Fibroblast of skin of right quadriceps (primary cell): ENCODE measurements at regions not wholly inside any gene's neighbourhood (a gene's known extent, or its start where the extent isn't known, plus 50 kb on each side); places are given as distances from the start of the nearest gene placed in this dataset.

Experiments used
- DNase-seq: peaks from one replicate; pipeline ENCODE4 v3.0.0-alpha.2; 2013

DNA sequence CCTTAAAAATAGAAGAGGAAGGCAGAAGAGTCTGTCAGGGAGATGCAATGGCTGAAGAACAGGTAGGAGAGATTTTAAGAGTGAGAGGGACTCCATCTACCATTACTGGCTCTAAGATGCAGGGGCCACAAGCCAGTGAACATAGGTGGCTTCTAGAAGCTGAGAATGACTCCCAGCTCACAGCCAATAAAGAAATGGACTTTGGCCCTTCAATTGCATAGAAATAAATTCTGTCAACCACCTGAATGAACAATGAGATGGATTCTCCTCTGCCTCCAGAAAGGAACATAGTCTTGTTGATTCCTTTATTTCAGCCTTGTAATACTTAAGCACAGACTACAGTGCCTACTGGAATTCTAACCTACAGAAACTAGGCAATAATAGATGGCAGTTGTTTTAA, 603.3 kb upstream of the NXPH2 start:
- no peak for DNase-seq

DNA sequence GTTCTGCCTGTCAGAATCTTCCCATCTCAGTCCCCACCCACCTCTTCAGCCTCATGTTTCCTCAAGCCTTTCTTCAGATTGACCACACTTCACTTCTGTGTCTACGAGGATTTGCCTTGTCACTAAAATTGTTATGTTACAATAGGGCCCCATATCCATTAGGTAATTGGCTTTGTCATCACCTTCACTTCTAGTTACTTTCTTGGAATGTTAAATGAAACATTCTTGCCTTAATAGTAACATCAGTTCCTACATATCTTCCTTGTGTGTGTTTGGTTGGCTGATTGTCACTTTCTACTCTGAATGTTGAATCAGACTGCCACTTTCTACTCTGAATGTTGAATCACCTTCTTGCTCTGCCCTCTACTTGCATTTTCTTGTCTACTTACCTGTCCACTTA, 599.9 kb upstream of the NXPH2 start:
- DNase-seq: no peak

DNA sequence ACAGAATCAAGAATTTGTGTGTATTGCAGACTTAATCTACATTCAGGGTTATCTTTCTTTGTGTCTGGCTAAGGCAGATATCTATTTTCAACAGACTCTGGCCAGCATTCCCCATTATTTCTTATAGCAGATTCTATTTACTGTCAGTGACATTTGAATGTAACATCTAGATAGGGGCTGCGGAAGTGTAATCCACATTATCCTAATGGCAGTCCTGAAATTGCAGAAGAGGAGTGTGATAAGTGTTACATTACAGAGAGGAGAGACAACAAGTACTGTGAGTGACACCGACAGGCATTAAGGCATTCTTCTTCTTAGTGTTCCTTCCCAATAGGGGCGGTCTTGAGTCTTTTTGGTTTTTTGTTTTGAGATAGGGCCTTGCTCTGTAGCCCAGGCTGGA, 598.2 kb upstream of the NXPH2 start:
- no peak for DNase-seq

DNA sequence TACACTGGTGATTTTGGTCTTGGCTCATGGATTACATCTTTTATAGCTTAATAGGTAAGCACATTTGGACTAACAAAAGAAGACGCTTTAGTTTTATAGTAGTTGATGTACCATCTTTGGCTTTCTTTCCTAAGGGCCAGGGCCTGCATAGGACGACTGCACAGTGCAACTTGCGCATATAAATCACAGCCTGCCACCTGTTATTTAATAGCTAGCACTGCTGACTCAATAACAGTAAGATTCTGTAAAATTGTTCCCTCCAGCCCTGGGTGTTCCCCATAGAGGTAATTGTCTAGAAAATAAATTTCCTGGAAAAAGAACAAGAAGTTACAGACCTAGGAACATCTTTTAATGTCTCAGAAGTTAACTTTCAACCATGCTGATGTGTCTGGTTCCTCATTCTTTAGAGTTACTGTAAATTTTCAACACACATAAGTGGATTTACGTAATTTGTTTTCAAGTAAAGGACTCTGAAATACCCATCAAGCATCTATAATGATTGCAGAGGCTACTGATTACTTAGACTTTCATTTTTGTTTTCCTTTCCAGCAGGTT, 594.2 kb upstream of the NXPH2 start:
- DNase-seq: no peak

DNA sequence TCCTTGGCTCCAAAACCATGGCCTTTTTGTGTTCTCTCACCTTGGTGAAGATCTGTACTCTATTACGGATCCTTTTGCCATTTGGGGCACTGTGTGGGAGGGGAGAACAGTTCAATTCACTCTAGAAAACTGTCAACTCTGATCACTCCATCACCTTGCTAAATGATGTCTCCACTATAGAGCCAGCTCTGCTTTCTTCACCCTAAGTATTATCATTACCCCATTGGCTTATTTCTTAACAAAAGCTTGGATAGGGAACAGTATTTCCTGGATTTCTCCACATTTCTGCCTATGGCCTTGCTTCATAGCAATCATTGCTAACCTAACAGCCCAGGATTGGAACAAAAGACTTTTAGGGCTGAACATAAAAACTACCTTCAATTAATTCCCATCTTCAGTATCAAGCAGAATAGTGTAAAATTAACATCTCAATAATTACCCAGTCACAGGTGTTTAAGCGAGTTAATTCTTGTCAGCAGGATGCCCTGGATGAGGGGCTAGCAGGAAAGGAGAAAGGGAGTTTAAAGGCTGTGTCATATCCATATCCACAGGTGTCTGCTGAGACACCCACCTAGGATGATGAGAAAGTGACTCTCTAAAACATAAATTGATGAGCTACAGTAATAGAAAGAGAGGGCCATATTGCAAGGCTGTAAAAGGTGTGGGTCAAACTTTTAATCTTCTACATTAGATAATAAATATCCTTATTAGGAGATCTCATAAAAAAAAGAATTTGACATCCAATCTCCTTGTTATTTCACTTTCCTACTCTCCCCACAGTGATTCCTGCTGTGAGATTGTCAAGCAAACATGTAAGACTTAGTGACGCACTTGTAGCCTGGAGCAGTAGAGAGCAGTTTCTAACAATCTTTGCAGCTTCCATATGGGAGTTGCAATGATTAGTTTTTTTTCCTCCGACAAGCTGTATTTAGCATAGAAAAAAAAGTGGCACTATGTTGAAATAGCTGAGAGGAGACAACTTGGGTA, 589.5 kb upstream of the NXPH2 start:
- no peak for DNase-seq

DNA sequence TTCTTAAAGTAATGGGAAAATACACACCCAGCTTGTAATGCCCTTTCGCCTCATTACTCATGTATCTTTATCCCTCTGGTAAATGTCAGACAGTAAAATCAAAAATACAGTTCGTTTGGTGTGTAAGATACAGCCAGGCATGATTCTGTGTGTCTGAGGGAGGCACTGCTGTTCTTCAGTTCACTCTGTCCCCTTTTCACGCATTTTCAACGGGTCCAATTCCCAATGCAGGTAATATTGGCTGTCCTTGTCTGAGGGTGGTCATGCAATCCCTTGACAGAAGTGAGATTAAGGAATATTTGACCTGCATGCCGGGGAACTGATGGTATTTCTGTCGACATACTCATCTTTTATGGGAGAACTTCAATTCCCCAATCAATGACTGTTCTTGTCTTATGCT, 587.2 kb upstream of the NXPH2 start:
- DNase-seq: no peak

DNA sequence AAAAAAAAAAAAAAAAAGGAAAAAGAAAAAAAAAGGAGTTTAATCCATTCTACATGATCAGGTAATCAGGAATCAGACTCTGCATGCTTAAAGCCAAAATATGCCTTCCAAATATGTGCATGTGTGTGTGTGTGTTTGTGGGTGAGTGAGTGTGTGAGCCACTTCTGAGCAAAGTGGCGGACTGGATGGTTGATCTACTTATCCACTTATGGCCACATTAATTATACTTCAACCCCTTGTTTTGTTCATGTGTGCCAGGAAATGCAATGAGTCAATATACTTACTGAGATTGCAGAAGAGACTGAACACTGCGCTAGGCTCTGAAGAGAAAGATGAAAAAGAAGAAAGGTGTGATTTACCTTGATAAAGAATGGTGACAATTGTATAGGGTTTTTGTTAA, 586.5 kb upstream of the NXPH2 start:
- DNase-seq: no peak

DNA sequence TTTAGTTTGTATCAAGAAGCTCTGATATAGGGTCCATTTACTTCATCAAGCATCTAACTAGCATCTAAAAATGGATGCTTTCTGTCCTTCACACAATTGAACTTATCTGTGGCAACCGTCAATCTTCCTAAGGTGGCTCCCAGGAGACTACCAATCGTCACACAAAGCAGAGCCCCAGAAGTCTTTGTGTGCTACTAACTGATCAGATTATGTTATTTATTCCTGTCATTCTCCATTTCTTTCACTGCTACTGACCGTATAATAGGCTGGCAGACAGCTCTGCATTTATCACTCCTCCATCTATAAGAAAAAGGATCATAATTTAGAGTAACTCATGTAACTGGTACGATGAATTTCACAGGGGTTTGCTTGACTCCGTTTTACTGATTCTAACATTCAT, 585.0 kb upstream of the NXPH2 start:
- DNase-seq: no peak

DNA sequence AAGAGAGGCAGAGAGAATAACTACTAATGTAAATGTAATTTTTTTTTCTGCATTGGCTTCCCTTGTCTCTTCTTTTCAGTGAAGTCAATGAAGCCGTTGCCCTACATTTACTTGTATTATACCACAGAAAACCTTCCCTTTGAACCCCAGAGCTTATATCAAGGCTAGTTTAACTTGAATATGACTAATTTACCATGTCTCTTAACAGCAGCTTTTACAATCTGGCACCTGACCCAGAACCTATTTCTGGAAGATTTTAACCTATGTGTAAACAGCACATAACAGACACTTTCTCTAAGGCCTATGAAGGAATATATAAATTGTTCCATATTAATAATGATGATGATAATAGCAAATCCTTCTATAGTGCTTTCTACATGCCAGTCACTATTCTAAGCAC, 580.5 kb upstream of the NXPH2 start:
- DNase-seq: no peak

DNA sequence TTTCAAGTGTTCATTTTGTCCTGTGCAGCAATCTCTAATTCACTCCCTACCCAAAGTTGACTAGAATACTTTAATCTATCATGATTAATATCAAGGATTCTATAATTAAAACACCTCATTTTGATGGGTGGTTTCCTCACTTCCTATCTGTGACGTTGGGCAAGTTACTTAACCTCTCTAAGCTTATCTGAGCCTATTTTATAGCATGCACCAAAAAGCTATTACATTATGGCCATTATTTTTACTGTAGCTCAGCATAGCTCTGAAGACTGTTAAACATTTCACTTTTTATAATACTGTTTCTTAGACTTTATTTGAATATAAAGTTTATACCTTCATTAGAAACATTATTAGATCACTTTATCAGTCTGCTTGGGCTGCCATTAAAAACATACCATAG, 579.6 kb upstream of the NXPH2 start:
- no peak for DNase-seq

DNA sequence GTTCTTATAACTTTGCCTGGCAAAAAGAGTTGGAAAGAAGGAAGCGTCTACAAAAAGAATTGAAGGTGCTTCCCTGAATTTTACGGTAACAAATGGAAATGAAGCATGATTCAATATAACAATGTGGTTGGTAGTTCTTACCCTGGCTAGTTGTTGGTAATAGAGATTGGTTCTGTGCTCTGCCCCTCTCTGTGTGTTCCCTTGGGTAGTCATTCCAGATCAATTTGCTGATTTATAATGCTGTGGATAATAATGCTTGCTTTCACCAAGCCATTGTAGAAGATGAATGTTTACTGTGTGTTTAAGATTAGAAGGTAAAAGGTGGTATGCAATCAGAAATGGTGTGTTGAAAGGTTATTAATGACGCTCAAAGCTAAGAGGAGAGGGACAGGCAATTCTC, 577.8 kb upstream of the NXPH2 start:
- no peak for DNase-seq

DNA sequence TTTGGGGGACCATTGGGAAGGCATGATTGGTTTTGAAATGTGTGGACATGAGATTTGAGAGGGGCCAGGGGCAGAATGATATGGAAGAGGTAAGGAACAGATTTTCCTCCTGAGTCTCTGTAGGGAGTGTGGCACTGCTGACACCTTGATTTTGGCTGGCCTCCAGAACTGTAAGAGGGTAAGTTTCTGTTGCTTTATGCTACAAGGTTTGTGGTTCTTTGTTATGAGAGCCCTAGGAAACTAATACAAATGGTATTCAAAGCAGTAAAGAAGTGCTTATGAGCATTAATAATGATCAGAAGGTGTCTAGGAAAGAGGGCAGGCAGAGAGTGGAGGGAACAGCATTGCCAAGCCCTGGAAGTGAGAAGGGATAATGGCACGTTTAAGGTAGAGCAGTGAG, 574.3 kb upstream of the NXPH2 start:
- no peak for DNase-seq

DNA sequence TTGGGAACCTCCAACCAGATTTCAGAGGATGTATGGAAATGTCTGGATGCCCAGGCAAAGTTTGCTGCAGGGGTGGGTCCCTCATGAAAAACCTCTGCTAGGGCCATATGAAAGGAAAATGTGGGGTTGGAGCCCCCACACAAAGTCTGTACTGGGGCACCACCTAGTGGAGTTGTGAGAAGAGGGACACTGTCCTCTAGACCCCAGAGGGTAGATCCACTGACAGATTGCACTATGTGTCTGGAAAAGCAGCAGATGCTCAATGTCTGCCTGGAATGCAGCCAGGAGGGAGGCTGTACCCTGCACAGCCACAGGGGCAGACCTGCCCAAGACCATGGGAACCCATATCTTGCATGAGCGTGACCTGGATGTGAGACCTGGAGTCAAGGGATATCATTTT, 573.7 kb upstream of the NXPH2 start:
- no peak for DNase-seq

DNA sequence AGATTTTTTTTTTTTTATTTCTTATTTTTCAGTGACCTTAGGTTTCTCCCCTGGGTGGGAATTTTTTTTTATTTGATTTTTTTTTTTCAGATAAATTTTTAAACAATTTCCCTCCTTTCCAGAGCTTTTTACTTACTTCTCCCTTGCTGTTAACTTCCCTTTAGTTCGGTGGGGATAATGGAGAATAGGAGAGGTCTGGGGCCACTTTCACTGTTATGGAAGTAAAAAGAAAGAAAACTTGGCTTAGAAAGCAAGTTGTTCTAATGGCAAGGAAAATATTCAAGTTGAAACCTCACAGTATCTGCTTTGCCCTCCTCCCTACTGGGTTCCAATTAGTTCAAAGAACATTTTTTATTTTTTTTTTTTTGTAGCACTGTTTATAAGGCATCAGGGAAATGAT, 537.1 kb upstream of the NXPH2 start:
- DNase-seq: no peak

DNA sequence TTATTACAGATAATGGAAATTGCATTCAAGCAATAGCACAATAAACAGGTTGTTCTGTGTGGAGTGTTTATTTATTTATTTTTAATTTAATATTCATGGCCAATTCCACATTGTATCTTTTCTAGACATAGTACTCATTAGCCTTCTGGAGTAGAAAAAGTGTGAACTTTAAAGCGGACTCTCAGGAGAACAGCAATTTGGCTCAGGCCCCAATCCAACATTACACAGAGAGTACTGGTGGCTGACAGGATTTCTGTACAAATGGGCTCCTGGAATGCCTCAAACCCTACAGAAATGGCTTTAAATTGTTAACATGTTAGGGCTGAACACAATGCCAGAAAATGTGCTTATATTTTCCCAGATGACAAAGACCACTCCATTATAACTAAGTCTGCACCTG, 533.9 kb upstream of the NXPH2 start:
- DNase-seq: no peak

DNA sequence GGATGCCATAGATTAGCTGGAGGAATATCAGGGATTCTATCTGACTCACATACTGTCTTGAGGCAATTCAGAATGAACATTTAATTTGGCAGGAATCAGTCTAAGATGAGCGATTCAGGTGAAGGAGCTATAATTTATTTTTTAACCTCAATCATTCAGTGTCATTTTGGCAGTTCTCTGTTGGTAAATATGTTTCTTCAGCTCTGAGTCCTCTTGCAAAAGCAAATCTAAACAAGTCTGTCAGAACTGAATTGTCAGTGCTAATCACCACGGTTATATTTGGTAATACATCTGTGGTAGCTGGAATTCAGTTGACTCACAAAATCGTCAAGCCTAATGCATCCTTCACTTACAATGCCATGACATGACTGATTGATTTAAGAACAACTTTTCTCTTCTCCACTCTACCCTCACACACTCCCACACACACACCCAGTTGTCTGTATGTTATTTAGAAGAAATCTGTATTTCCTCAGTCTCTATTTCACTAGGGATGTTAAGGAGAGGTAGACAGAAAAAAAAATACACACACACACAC, 516.6 kb upstream of the NXPH2 start:
- DNase-seq: no peak

DNA sequence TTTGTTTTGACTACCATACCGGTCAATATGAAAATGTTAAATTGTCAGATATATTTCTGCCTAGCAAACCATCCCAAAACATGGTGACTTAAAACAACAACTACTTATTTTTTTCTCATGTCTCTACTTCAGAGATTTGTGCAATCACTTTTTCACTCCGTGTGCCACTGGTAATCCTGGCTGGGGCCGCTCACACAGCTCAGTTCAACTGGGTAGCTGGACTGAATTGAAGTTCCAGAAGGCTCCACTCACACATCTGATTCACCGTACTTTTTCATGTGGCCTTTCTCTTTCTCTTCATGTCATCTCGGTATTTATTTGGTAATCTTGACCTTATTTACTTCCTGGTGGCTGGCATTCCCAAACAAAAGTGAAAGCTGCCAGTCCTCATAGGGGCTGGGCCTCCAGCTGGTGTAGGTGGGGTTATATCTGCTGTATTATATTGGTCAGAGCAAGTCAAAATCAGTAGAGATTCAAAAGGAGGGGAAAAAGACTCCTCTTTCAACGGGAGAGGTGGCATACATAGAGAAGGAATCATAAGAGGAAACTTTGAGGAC, 513.9 kb upstream of the NXPH2 start:
- DNase-seq: no peak

DNA sequence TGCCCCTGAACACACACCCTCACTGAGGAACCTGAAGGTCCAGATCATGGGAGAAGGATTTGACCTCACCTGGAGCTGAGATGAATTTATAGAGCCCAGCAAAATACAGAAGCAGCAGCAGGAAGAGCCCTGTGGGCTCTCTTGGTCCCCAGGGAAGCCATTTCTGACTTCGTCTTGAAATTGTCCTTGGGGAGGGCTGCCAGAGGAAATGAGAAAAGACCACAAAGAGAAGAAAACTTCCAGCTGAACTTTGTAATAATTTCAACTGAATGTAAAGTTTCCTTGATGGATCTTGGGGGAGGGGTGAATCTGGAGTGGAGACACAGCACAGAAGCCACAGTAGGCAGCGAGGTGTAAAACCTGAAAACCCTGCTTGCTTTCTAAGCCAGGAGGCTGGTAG, 500.9 kb upstream of the NXPH2 start:
- DNase-seq: no peak

DNA sequence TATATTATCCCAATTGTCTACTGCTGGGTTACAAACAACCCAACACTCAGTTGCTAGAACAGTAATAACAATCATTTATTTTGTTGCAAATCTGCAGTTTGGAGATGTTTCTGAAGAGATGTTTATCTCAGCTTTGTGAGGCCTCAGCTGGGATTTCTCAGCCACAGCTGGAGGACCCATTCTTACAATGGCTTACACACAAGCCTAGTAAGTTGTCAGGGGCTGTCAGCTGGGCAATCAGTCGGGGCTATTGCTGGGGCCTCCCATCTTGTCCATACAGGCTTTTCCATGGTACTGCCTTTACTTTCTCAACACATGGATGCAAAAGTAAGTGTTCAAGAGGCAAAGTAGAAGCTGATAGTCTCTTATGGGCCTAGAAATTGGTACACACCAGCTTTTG, 491.7 kb upstream of the NXPH2 start:
- DNase-seq: no peak

DNA sequence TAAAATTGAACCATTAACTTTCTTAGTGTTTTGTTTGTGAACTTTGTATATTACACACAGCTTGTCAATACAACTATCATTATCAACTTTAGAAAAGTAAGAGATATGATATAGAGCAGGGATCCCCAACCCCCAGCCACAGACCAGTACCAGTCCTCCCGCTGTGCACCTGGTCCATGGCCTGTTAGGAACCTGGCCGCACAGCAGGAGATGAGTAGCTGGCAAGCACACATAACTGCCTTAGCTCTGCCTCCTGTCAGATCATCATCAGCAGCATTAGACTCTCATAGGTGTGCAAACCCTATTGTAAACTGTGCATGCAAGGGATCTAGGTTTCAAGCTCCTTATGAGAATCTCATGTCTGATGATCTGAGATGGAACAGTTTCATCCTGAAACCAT, 491.0 kb upstream of the NXPH2 start:
- DNase-seq: no peak

DNA sequence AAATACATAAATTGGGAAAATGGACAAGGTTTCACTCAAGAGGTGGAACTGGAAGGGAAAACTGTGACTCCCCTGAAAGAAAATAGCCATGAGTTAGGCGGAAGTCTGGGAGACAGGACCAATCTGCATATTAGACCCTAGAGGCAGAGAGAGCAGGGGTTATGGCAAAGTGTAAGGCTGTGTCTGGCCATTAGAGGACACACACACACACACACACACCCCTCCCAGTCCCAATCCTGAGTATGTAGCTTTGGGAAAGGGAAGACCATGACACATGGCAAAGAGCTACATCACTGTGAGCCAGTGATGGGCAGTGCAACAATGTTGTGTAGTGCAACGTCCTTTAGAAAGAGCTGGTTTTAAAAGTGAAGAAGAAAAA, 479.9 kb upstream of the NXPH2 start:
- no peak for DNase-seq

DNA sequence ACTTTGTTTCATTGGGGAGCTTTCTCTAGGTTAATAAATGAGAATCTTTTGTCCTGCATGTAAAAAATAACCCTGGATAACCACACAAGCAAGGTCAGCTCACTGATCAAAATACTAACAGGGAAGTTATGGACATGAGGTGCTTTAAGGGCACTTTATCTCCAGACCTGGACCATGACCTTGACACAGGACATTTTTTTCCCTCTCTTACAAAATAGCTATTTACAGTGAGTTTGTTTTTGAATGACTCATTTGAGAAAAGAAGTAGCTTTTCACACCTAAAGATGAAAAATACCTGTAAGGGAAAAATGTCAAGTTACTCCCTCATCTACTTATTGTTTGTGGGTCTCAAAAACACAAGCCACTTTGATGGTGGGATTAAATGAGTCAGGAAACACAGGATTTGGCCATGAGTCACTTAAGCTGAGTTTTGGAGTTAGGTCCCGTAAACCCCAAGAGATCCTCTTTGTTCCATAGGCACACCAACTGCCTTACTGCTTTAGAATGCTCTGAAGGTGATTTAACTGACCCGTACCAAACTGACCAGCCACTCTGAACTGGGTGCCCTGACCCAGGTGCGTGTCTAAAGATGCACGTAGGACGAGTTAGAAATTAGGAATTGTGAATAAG, 479.3 kb upstream of the NXPH2 start:
- DNase-seq: no peak

DNA sequence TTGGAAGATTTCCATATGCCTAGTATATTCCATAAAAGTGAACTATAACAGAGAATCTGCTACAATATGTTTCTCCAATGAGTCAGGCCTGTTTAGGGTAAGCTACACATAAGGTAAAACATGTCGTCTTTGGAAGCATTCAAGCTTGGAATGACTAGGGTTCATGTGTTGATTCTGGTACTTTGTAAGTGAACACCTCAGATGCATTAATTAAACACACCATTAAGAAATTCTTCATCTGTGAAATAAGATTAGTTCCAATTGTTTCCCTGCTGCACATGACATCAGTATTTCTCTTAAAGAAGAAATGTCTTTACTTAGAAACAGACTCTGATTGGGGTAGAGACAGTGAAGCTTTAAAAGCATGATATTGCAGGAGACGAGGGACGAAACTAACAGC, 461.1 kb upstream of the NXPH2 start:
- no peak for DNase-seq

DNA sequence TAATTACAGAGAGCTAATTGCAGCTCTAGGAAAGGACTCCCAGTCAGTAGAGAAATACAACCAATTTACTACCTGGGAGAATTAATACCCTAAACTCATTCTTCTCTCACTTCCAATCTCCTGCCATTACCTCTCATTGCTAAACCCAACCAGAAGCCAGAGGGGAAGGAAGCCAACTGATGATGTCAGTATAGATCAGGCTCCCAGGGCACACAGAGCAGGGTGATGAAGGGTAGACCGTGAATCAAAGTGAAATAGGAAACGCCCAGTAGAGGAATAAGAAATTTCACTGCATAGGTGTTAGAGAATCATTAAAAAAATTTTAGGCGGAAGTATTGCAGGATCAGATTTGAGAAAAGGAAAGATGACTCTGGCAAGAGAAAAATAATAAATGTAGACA, 456.8 kb upstream of the NXPH2 start:
- DNase-seq: no peak
